CD8-positive, alpha-beta memory T cell (primary cell): ENCODE measurements at regions not wholly inside any gene's neighbourhood (a gene's known extent, or its start where the extent isn't known, plus 50 kb on each side); places are given as distances from the start of the nearest gene placed in this dataset.

Experiments used
- CTCF ChIA-PET: fragments of 350-600 bp; sonication (Branson Sonifier 250); formaldehyde crosslinking; loops from one replicate; lab custom pipeline; 2021; ENCODE audit warnings: antibody characterized with exemption; lab: Charles Lee
- POLR2A ChIA-PET: fragments of 350-600 bp; sonication (Branson Sonifier 250); formaldehyde crosslinking; loops from one replicate; lab custom pipeline; 2021; ENCODE audit warnings: antibody characterized with exemption; lab: Charles Lee
- DNase-seq, 5 donors: peaks; one replicate each; pipeline versions ENCODE4 v3.0.0 to v3.0.0-alpha.2; 2020 to 2022; ENCODE audit warnings: mixed read lengths in 1 of 5
- H3K27ac ChIP-seq: one replicate; pipeline ENCODE4 v1.7.0; 2013; ENCODE audit warnings: low read depth, mild to moderate bottlenecking, low read length, moderate library complexity
- H3K27me3 ChIP-seq: 2 replicates; pipeline ENCODE4 v1.7.0; 2013; ENCODE audit warnings: low read length, mild to moderate bottlenecking; ENCODE audit not compliant: insufficient read depth, poor library complexity, severe bottlenecking
- H3K36me3 ChIP-seq: 2 replicates; pipeline ENCODE4 v1.7.0; 2013; ENCODE audit warnings: mild to moderate bottlenecking, low read length, moderate library complexity; ENCODE audit not compliant: insufficient read depth
- H3K4me1 ChIP-seq: 2 replicates; pipeline ENCODE4 v1.7.0; 2013; ENCODE audit warnings: mild to moderate bottlenecking, low read length, moderate library complexity; ENCODE audit not compliant: insufficient read depth
- H3K4me3 ChIP-seq: 2 replicates; pipeline ENCODE4 v1.7.0; 2013; ENCODE audit warnings: mild to moderate bottlenecking, low read length
- H3K9me3 ChIP-seq: 2 replicates; pipeline ENCODE4 v1.7.0; 2013; ENCODE audit warnings: mild to moderate bottlenecking, low read length
- H3K27ac Mint-ChIP-seq, 8 donors: one replicate each; pipeline ENCODE4 v1.8.0; 2020 to 2021; ENCODE audit warnings: mixed read lengths in 8 of 8, mild to moderate bottlenecking in 6 of 8, inconsistent platforms in 3 of 8, moderate library complexity in 3 of 8
- H3K27me3 Mint-ChIP-seq, 2 donors: one replicate each; pipeline ENCODE4 v1.8.0; 2020 to 2021; ENCODE audit warnings: mixed read lengths in 2 of 2, mild to moderate bottlenecking in 1 of 2, moderate library complexity in 1 of 2
- H3K36me3 Mint-ChIP-seq, 3 donors: one replicate each; pipeline ENCODE4 v1.8.0; 2020 to 2021; ENCODE audit warnings: mixed read lengths in 3 of 3, inconsistent platforms in 1 of 3, mild to moderate bottlenecking in 1 of 3
- H3K4me1 Mint-ChIP-seq, 3 donors: one replicate each; pipeline ENCODE4 v1.8.0; 2020 to 2021; ENCODE audit warnings: mixed read lengths in 3 of 3, inconsistent platforms in 1 of 3, mild to moderate bottlenecking in 1 of 3
- H3K4me3 Mint-ChIP-seq, 7 donors: one replicate each; pipeline ENCODE4 v1.8.0; 2020 to 2021; ENCODE audit warnings: mixed read lengths in 7 of 7, mild to moderate bottlenecking in 6 of 7, moderate library complexity in 4 of 7, inconsistent platforms in 2 of 7
- H3K9me3 Mint-ChIP-seq, 5 donors: one replicate each; pipeline ENCODE4 v1.8.0; 2020 to 2022; ENCODE audit warnings: mixed read lengths in 5 of 5, mild to moderate bottlenecking in 3 of 5, moderate library complexity in 2 of 5, inconsistent platforms in 1 of 5

DNA sequence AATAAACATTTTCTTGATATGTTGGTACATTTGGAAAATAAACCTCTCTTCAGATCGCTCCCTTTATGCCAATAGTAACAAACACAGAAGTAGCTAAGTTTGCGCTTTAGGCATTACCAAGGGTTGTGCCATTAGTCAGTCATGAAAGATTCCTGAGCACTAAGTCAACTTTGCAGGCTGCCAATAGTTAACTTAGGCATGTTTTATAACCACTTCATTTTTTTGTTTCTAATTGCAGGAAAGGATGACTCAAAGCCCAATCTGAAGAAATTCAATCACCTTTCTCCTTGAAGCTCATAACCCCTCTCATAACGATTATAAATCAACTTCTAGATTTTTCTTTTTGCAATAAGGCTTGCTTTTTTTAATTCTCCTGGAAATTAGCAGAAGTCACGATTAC lies 517.0 kb downstream of the AGTPBP1 start:
- H3K4me1 ChIP-seq = no peaks in the 10 kb centered on the region
- no peak overlapping the region for H3K4me3 Mint-ChIP-seq
- CTCF ChIA-PET = no interaction called here
- H3K27me3 ChIP-seq = no peaks in the 10 kb centered on the region
- no peak overlapping the region for H3K27ac Mint-ChIP-seq
- H3K36me3 Mint-ChIP-seq = no peaks in the 10 kb centered on the region
- POLR2A ChIA-PET = no interaction called here
- H3K36me3 ChIP-seq = no peaks in the 10 kb centered on the region
- DNase-seq = no peak
- peaks cover 0 to 3% (median 0%) of the 10 kb centered on the region in 5 donors for H3K9me3 Mint-ChIP-seq
- no peaks in the 10 kb centered on the region for H3K9me3 ChIP-seq
- H3K27me3 Mint-ChIP-seq = no peaks in the 10 kb centered on the region
- no peaks in the 10 kb centered on the region for H3K4me1 Mint-ChIP-seq
- no peak overlapping the region for H3K27ac ChIP-seq
- H3K4me3 ChIP-seq = no peak overlapping the region

GRCh38 chr9:85224301-85224700 lies 517.5 kb downstream of the AGTPBP1 start:
- no peak overlapping the region for H3K27ac ChIP-seq
- peaks cover 0 to 3% (median 0%) of the 10 kb centered on the region in 5 donors for H3K9me3 Mint-ChIP-seq
- CTCF ChIA-PET = no interaction called here
- no peaks in the 10 kb centered on the region for H3K4me1 ChIP-seq
- H3K27me3 ChIP-seq = no peaks in the 10 kb centered on the region
- no peaks in the 10 kb centered on the region for H3K36me3 ChIP-seq
- no peaks in the 10 kb centered on the region for H3K4me1 Mint-ChIP-seq
- POLR2A ChIA-PET = no interaction called here
- no peaks in the 10 kb centered on the region for H3K9me3 ChIP-seq
- no peak for DNase-seq
- no peak overlapping the region for H3K4me3 ChIP-seq
- H3K27ac Mint-ChIP-seq = no peak overlapping the region
- no peaks in the 10 kb centered on the region for H3K27me3 Mint-ChIP-seq
- no peak overlapping the region for H3K4me3 Mint-ChIP-seq
- H3K36me3 Mint-ChIP-seq = no peaks in the 10 kb centered on the region

DNA sequence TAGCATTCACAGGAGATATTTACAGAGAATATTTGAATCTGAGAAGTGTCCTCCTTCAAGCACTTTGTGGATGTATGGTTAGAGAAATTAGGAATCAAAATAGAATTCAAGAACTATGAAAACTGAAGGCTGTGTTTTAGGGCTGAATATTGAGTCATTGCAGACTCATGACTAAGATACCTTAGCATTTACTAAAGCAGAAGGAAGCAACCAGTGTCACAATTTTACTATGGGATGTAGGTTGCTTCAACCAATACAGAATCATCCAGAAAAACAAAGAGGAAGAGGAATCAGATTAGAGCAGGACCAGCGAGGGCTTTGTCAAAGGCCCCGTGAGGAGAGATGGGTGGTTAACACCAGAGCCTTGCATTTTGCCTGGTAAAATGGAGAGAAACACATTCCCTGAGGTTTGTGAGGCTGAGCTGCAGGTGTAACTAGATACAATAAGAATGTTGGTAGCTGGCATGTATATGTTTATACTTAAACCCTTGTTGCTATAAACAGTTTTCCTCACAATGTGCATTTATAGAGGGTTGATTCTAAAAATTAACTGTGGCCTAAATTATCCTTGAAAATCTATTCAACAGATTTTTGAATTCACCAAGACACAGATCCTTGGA lies 518.1 kb downstream of the AGTPBP1 start:
- Histone ChIP-seq H3K9me3 (no peaks in the 10 kb centered on the region), H3K36me3 (no peaks in the 10 kb centered on the region), H3K27ac (no peak overlapping the region), H3K4me1 (no peaks in the 10 kb centered on the region), H3K27me3 (no peaks in the 10 kb centered on the region), H3K4me3 (no peak overlapping the region)
- ChIA-PET CTCF (no interaction called here), POLR2A (no interaction called here)
- Mint-ChIP-seq H3K27me3 (no peaks in the 10 kb centered on the region), H3K9me3 (peaks cover 0 to 3% (median 0%) of the 10 kb centered on the region in 5 donors), H3K4me3 (no peak overlapping the region), H3K27ac (no peak overlapping the region), H3K36me3 (no peaks in the 10 kb centered on the region), H3K4me1 (no peaks in the 10 kb centered on the region)
- no peak for DNase-seq

DNA sequence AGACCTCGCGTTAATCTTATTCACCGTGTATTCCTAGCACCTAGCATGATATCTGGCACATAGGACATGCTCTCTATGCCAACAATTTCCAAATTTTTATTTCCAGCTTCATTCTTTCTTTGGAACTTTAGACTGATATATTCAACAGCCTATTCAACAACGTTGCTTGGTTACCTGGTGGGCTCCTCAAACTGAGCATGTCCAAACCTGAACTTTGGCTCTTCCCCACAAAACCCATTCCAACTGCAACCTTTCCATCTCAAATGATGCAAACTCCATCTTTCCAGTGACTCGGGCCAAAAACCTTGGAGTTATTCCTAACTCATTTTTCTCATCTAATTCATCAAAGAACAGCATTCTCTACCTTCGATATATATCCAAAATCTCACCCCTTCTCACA lies 525.2 kb downstream of the AGTPBP1 start:
- no peak overlapping the region for H3K4me3 ChIP-seq
- no peaks in the 10 kb centered on the region for H3K4me1 ChIP-seq
- peaks cover 0 to 2% (median 0%) of the 10 kb centered on the region in 5 donors for H3K9me3 Mint-ChIP-seq
- ChIA-PET CTCF (no interaction called here), POLR2A (no interaction called here)
- no peak overlapping the region for H3K27ac Mint-ChIP-seq
- H3K4me3 Mint-ChIP-seq = no peak overlapping the region
- no peaks in the 10 kb centered on the region for H3K9me3 ChIP-seq
- no peaks in the 10 kb centered on the region for H3K4me1 Mint-ChIP-seq
- no peak overlapping the region for H3K27ac ChIP-seq
- DNase-seq = no peak
- H3K36me3 Mint-ChIP-seq = no peaks in the 10 kb centered on the region
- no peaks in the 10 kb centered on the region for H3K36me3 ChIP-seq
- H3K27me3 ChIP-seq = no peaks in the 10 kb centered on the region
- peaks cover 0 to 4% of the 10 kb centered on the region in 2 donors for H3K27me3 Mint-ChIP-seq

DNA sequence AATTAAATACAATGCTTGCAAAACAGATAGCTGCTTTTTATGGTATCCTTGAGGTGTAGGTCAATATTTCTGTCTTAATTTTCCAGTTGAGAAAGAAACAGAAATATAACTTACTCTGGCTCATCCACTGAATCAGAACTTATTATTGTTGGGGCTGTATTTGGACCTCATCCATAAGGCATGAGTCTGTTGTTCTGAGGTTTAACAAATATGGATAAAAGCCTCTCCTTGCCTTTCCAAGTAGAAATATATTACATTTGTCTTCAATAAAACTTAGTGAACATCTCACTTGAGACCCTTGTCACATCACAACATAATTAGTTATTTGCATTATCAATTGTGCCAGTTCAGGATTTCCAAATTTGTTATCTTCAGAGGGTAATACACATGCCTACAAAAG lies 525.8 kb downstream of the AGTPBP1 start:
- no peak overlapping the region for H3K27ac ChIP-seq

DNA sequence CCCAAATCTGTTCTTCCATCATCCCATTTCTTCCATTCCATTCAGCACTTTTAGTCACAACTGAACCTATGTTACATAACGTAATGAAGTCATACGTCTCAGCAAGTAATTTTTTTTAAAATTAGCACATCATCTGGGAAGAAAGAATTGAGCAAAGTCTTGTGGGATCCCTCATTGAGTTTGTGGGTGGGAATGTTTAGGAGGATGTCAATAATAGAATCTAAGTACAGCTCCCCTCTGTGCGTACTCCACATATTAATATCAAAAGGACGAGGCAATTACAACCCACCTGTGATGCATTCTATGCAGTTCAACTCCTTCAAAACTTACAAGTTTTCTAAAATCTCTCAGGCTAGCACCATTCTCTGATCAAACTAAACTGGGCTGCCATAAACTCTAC lies 526.3 kb downstream of the AGTPBP1 start:
- Mint-ChIP-seq H3K4me1 (no peaks in the 10 kb centered on the region), H3K36me3 (no peaks in the 10 kb centered on the region), H3K9me3 (peaks cover 0 to 2% (median 0%) of the 10 kb centered on the region in 5 donors), H3K27ac (no peak overlapping the region), H3K4me3 (no peak overlapping the region), H3K27me3 (peaks cover 0 to 4% of the 10 kb centered on the region in 2 donors)
- CTCF ChIA-PET = no interaction called here
- Histone ChIP-seq H3K9me3 (no peaks in the 10 kb centered on the region), H3K4me3 (no peak overlapping the region), H3K27me3 (no peaks in the 10 kb centered on the region), H3K27ac (no peak overlapping the region), H3K4me1 (no peaks in the 10 kb centered on the region), H3K36me3 (no peaks in the 10 kb centered on the region)
- DNase-seq = no peak
- POLR2A ChIA-PET = no interaction called here

More for the DNA sequence above, 525.8 kb downstream of the AGTPBP1 start:
- H3K27me3 Mint-ChIP-seq = peaks cover 0 to 4% of the 10 kb centered on the region in 2 donors
- no peak for DNase-seq
- no peak overlapping the region for H3K4me3 Mint-ChIP-seq
- Histone ChIP-seq H3K4me3 (no peak overlapping the region), H3K4me1 (no peaks in the 10 kb centered on the region), H3K36me3 (no peaks in the 10 kb centered on the region), H3K27me3 (no peaks in the 10 kb centered on the region), H3K9me3 (no peaks in the 10 kb centered on the region)
- H3K27ac Mint-ChIP-seq = no peak overlapping the region
- no peaks in the 10 kb centered on the region for H3K4me1 Mint-ChIP-seq
- H3K9me3 Mint-ChIP-seq = peaks cover 0 to 2% (median 0%) of the 10 kb centered on the region in 5 donors
- ChIA-PET CTCF (no interaction called here), POLR2A (no interaction called here)
- no peaks in the 10 kb centered on the region for H3K36me3 Mint-ChIP-seq

DNA sequence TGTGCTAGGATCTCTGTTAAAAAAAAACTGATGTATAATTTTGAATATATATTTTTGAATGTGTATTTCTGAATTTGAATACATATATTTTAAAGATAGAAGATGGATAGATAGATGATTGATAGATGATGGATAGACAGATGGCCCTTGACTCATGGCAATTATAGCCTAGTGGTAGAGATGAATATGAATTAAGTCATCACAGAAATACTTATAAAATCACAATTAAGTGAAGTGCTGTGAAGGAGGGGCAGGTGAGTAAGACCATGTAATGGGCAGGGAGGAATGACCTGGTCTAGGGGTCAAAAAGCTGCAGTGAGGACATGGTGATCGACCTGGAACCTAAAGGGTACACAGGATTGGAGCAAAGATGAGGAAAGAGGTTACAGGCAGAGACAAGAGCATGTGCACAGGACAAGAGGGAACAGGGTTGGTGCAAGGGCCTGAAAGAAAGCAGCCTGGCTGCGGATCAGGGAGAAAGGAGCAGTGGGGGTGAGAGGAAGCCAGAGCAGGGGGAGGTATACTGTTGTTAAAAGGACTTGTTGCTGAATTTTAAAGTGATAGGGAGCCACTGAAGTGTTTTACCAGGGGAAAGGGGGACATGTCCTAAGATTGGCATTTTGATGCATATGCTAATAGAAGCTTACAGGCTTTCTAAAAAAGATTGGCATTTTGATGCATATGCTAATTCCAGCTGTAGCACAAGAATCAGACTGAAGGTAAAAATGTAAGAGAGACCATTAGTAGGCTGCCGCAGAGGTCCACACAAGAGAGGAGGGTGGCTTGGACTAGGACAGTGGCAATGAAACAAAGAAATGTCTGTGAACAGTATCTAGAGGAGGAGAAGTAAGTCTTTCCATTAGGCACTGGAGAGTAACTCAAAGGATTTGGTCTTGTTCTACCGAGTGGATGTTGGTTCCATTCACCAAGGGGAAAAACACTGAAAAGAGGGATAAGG lies 527.8 kb downstream of the AGTPBP1 start:
- no peak for DNase-seq
- H3K9me3 ChIP-seq = no peaks in the 10 kb centered on the region
- no peak overlapping the region for H3K4me3 ChIP-seq
- no peaks in the 10 kb centered on the region for H3K27me3 ChIP-seq
- no peak overlapping the region for H3K27ac ChIP-seq
- Mint-ChIP-seq H3K4me3 (no peak overlapping the region), H3K36me3 (no peaks in the 10 kb centered on the region), H3K27ac (no peak overlapping the region), H3K4me1 (no peaks in the 10 kb centered on the region), H3K27me3 (peaks cover 0 to 4% of the 10 kb centered on the region in 2 donors), H3K9me3 (peaks cover 0 to 2% (median 0%) of the 10 kb centered on the region in 5 donors)
- POLR2A ChIA-PET = no interaction called here
- H3K4me1 ChIP-seq = no peaks in the 10 kb centered on the region
- CTCF ChIA-PET = no interaction called here
- H3K36me3 ChIP-seq = no peaks in the 10 kb centered on the region

GRCh38 chr9:85212887-85213286 lies 528.9 kb downstream of the AGTPBP1 start:
- Histone ChIP-seq H3K27ac (no peak overlapping the region), H3K4me3 (no peak overlapping the region), H3K4me1 (no peaks in the 10 kb centered on the region), H3K36me3 (no peaks in the 10 kb centered on the region), H3K9me3 (no peaks in the 10 kb centered on the region), H3K27me3 (no peaks in the 10 kb centered on the region)
- H3K36me3 Mint-ChIP-seq = no peaks in the 10 kb centered on the region
- H3K9me3 Mint-ChIP-seq = peaks cover 0 to 2% (median 0%) of the 10 kb centered on the region in 5 donors
- no peak overlapping the region for H3K27ac Mint-ChIP-seq
- ChIA-PET POLR2A (no interaction called here), CTCF (no interaction called here)
- H3K4me3 Mint-ChIP-seq = no peak overlapping the region
- peaks cover 0 to 4% of the 10 kb centered on the region in 2 donors for H3K27me3 Mint-ChIP-seq
- no peak for DNase-seq
- no peaks in the 10 kb centered on the region for H3K4me1 Mint-ChIP-seq
